COLO668 (cell line): ENCODE measurements at regions not wholly inside any gene's neighbourhood (a gene's known extent, or its start where the extent isn't known, plus 50 kb on each side); places are given as distances from the start of the nearest gene placed in this dataset.
A peak's percentile ranks its signal among the peaks of the same experiment; 100 is the strongest.
"Not testable (repeated sequence)": the region's sequence is repeated elsewhere in the genome, so short reads cannot be mapped to it uniquely, and the experiment has no call there.

Experiments used
- DNase-seq: peaks from one replicate; lab custom pipeline; 2025; ENCODE audit not compliant: unreplicated experiment; lab: John Stamatoyannopoulos, UW

DNA sequence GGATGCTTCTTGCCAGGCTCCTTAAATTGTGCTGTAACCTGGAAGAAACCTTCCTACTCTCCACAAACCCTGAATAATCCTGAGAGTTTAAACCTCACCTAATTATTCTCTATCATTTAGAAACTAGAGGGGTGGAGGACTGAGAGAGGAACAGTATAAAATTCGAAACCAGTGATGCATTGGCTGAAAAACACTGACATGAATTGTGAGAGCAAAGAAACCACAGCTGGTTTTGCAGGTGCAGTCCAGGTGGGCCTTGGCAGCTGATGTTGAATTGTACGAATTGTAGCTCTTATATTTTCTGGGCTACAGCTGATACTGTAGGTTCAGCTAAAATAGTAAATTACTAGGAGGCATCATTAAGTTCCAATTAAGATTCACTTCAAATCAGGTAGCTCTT is 227.0 kb upstream of the SLITRK5 start:
- peak; percentile 29 for DNase-seq

DNA sequence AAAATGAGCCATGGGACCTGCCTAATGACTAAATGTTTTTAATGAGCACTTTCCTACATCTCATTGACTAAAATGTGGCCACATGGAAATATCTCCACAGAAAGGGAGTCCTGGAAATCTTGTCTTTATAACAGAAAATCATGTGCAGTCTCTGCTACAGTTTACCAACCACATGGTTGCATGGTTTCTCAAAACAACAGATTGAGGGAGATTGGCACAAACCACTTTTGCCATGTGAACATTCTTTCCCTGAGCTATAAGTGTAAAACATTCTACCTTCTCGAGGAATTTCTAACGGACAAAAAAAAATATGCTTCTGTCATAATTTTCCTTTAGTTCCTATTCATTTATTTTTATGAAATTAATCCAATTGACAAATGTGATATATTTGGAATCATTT is 218.9 kb upstream of the SLITRK5 start:
- no peak for DNase-seq

DNA sequence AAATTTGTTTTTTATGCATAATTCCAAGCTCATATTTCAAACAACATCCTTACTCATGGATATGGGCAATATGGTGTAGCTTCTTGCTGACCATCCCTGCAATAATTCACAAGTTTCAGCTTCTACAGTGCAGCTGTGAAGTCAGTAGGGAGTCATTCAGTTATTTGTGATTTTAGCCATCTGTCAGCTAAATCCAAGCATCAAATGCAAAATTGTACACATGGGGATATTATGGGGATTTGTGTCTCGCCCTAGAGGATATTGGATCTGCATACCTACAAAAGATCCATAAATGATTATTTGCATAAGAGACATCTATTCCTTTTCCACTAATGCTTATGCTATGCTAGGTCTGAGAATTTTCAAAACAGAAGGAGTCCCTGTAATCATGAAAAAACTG is 217.9 kb upstream of the SLITRK5 start:
- no peak for DNase-seq

DNA sequence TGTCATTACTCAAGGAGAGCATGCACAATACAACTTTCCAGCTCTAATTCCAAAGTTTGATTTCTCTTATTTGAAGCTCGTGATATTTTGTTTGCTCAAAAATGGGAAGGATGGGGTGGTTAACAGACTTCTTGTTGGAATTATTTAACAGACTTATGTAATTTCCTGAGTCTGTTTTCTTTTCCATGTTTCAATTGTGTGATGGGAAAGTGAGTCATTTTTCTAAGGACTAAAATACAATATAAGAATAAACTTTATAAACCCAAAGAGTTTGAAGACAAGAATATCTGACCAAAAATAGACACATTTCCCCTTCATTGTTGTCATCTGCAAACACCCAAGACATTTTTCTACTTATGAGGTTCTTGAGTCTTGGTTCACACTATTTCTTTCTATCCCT is 211.8 kb upstream of the SLITRK5 start:
- DNase-seq: no peak

DNA sequence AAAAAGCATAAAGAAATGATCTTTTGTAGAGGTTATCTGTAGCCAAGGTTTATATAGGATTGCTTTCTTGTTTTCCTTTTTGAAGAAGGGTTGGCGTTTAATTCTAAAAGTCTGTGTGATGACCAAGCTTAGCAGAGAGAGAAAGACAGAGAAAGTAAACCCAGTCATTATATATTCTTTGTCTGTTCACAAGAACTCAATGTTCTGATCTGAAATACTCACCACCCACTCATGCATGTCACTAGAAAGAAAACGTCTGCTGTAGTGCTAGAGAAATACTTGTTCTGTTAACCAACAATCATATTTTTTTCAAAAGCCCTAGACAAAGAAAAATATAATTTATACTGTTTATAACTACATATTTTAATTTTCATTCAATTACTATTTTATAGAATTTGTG is 173.7 kb upstream of the SLITRK5 start:
- no peak for DNase-seq

DNA sequence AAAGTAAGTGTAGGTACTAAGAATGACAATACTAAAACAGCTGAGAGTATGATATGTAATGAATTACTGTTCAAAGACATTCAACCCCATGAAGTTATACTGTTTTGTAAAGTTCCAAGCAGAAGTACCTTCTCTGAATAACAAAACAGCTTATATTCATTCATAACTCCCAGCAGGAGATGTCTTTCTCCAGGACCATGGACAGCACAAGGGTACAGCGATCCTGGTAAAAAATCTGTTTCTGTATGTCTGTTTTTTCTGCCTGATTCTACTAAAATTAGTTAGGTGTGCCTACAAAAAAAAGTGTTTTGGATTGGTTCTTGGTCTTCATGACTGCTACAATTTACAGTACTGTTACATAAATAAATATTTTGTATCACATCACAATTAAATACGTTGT is 172.5 kb upstream of the SLITRK5 start:
- DNase-seq: no peak

DNA sequence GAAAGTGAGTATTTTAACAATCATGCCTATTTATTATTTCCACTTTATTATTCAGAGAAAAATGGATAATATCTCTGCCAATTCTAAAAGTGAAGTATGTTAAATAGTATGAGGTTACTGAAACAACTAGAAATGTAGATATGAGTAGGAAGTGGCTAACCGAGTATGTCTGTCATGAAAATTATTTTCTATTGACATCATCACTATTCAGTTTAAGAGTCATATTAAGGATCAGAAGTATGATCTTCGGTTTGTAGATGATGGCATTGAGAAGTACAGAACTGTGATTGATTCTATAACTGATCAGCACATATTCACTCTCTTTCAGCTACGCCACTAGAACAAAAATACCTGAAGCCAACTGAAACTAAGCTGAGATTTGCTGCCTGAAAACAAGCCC is 146.4 kb upstream of the SLITRK5 start:
- DNase-seq: no peak

DNA sequence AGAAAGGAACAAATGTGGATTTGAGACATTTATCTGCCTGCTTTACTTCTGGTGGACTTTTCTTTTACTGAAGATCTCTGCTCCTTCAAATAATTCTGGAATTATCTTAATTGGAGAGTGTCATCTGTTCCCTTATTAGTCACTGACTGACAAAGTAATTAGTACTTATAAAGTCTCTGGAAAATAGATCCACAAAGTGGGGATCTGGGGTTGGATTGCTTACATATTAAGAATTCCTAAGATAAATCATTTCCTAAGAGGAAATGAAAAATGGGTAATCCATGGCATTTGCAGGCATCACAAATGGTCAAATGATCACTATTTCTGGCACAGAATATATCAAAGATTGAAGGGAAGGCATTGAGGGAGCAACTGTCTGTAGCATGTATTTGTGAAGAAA is 137.4 kb upstream of the SLITRK5 start:
- no peak for DNase-seq

DNA sequence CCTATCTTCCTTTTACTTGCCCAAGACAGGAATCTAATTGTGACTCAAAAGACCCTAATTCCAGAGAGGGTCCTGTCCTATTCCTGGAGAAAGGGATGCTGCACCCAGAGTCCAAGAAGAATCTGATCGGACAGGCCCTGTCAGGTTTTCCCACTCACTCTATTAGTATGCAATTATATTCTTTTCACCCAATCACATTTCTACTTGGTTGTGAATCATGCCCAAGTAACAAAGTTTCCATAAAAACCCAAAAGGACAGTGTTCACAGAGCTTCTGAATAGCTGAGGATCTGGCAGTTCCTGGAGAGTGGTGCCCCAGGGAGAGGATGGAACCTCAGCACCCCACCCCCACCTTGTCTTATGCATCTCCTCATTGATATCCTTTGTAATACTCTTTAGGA is 135.3 kb upstream of the SLITRK5 start:
- no peak for DNase-seq

DNA sequence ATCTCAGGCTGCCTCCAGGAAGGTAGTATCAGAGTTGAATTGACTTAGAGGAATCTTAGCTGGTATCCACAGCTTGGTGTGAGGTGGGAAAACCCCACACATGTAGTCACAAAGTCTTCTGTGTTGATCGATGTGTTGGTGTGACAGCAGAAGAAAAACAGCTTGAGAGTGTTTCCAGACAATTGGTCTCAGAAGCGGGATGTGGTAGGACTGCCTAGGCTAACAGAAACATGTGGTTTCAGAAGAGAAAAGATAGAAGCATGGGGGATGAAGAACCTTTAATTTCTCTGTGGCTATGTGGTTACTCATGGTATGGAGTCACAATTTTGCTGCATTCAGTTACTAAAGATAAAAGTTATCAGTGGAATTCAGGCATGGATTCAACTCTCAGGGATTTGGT is 134.7 kb upstream of the SLITRK5 start:
- no peak for DNase-seq

DNA sequence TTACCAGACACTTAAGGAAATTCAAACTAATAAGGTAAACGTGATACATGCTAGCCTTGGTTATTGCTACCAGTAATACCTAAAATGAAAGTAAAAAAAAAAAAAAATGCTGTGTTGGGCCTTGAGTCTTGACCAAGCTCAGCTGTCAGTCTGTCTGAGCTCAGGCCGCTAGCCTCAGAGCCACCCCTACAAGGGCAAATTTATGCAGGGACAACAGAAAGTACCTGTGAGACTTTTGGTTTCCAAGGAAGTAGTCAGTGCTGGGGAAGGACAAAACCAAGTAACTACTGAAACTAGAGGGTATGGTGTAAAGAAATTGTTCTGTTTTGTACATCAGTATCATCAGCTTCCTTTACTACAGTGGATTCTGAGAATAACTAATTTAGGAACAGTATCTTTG is 134.3 kb upstream of the SLITRK5 start:
- DNase-seq: no peak

DNA sequence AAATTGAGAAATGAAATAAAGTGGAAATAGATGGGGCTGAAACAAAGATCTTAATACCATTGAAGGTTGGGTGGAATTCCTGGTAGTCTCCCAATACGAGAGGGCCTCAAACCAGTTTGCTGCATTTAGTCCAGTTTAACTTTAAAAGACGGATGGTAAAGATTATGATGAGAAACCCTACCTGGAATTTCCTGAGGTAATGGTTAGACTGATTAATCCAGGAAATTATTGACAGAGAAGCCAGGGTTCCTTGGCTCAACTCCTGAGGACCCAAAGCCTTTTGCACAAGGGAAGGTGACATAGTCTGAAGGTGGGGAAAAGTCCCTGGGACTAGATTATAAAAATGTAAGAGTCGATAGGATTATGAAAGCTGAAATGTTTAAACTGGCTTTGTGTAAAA is 133.2 kb upstream of the SLITRK5 start:
- DNase-seq: no peak

DNA sequence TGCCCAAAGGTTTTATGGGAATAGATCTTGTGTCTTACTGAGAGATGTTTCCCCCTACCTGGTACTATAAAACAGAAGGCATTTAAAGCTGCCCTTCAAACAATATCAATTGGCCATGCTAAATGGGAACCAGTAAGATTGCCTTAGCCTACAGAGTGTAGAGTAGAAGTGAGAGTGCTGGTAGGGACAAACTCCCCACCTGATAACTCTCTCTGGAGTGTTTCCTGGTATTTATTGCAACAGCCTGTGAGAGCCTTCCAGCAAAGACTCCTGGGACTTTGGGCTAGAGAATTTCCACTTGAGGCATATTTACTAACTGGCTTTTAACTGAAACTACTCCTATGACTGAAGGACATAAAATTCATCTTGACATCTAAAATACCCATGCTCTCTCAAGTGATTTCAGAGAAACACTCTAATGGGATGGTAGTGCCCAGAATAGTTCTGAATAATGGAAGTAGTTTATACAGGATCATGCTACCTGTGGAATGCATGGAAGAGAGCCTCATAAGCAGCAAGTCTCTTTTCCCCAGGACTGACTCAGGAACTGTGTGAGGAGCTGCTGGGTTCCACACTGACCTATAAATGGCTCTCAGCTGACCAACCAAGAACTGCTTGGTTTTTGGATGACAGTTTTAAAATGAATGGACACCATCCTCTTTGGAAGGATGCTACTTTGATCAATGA is 132.7 kb upstream of the SLITRK5 start:
- DNase-seq: no peak

DNA sequence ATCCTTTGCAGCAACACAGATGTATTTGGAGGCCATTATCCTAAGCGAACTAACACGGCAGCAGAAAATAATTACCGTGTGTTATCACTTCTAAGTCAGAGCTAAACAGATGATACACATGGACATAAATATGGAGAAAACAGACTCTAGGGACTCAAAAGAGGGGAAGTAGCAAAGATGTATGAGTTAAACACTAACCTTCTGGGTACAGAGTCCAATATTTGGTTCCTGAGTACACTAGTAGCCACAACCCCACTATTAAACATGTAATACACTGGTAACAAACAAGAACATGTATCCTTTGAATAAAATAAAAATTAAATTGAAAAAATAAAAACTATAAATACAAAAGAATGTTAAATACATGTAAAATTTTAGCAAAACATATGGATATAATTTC is 118.0 kb upstream of the SLITRK5 start:
- no peak for DNase-seq

DNA sequence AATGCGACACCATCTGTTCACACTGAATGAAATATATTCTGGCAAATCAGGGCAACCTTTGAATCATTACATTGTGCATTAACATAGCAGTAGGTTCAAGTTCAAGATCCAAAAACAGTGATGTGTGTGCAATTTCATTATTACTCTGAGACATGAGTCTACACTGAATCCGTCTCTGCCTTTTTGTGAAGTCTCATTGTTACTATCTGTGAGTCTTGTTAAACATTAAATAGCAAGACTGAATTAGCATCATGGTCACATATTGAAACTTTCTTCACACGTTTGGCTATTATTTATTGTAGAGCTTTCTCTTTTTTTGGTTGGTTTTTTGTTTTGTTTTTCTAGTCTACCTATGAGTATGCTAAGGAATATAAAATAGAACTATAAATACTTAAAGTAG is 117.1 kb upstream of the SLITRK5 start:
- no peak for DNase-seq

DNA sequence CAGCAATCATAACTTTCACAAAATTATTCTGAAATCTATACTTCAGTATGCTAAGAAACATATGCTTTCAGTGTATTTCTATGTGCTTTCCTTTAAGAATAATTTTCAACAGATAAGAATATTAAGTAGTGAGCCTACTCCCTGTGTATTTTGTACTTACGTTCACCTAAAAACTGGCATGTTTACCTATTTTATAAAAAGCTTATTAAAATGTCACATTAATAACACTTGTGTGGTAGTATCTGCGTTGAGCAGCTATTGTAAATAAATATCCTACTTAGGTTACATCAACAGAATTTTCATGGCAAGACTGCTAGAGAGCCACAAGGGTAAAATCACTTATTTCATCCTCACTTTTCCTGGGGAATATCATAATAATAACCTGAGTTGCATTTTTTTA is 113.4 kb upstream of the SLITRK5 start:
- DNase-seq: no peak

DNA sequence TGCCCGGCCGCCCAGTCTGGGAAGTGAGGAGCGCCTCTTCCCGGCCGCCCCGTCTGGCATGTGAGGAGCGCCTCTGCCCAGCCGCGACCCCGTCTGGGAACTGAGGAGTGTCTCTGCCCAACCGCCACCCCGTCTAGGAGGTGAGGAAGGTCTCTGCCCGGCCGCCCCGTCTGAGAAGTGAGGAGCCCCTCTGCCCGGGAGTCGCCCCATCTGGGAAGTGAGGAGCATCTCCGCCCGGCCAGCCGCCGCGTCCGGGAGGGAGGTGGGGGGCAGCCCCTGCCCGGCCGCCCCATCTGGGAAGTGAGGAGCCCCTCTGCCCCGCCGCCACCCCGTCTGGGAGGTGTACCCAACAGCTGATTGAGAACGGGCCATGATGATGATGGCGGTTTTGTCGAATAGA is 109.6 kb upstream of the SLITRK5 start:
- not testable (repeated sequence) for DNase-seq

DNA sequence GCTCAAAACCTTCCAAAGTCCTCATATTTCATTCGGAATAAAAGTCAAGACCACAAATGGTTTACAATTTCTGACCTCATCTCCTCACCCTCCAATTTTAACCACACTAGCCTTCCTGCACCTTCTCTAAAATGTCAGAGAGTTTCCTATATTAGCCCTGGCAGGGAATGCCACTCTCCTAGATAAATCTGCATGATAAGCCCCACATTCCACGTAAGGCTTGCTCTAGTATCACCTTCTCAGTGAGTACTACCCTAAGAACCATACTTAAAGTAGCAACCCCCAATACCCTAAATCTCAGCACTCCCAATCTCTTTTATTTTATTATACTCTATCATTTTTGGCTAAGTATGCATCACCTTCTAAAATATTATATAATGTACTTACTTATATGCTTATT is 100.5 kb upstream of the SLITRK5 start:
- no peak for DNase-seq

DNA sequence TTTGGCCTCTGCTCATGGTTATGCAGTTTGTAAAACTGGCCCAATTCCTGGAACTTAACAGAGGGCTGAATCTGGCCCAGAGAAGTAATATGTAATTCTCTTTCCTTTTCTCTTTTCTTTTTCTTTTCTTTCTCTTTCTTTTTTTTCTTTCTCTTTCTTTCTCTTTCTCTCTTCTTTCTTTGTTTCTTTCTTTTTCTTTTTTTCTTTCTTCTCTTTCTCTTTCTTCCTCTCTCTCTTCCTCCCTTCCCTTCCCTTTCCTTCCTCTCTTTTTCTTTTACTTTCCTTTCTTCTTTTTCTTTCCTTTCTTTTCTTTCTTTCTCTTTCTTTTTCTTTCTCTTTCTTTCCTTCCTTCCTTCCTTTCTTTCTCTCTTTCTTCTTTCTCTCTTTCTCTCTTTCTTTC is 88.8 kb upstream of the SLITRK5 start:
- DNase-seq: no peak

DNA sequence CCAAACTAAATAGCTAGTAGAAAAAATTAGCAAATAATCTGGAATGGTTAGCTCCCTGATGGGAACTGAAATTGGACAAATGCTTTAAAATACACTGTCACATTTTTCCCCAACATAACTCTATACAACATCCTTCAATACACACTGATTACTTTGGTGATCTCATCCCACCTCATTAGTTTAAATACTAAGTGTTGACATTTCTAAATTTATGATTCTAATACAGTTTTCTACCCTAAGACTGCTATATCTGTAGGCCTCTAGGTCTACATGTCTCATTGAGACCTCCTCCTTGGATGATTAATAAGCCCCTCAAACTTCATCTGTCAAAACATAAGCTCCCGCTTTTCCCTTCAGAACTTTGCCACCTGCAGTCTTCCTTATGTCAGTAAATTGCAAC is 80.7 kb upstream of the SLITRK5 start:
- DNase-seq: no peak

DNA sequence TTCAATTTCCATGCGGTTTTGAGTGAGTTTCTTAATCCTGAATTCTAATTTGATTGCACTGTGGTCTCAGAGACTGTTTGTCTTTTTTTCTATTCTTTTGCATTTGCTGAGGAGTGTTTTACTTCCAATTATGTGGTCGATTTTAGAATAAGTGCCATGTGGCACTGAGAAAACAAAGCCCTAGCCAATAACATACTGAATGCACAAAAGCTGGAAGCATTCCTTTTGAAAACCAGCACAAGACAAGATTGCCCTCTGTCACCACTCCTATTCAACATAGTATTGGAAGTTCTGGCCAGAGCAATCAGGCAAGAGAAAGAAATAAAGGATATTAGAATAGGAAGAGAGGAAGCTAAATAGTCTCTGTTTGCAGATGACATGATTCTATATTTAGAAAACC is 66.7 kb upstream of the SLITRK5 start:
- DNase-seq: not testable (repeated sequence)

DNA sequence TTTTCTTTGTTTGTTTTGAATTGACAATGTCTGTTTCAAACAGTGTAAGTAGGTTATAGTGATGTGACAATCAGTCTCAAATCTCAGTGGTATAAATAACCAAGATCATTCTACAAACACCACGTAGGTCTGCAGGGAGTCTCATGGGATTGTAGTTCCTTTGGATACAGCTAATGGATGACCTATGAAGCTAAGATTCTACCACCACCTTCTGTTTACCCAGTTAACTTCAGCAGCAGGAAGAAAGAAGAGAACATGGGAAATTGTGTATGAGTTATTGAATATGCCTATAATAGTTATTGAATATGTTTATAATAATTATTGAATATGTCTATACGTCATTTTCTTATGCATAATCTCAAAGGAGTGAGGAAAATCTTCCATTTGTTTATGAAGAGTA is 63.9 kb upstream of the SLITRK5 start:
- DNase-seq: no peak

DNA sequence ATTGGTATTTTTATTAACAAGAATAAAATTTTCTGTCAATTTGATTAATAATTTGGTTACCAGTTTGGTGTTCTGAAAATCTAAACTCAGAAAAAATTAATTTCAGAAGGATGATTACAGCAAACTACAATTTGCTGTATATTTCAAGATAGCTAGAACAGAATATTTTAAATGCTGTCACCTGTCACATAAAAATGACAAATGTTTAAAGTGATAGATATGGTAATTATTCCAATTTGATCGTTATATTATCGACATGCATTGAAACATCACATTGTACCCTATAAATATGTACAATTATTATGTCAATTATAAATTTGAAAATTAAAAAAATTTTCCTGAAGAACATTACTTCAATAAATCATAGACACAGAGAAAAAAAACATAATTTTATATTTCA is 56.9 kb upstream of the SLITRK5 start:
- DNase-seq: no peak
